H7 (cell line): ENCODE measurements at regions not wholly inside any gene's neighbourhood (a gene's known extent, or its start where the extent isn't known, plus 50 kb on each side); places are given as distances from the start of the nearest gene placed in this dataset.

ENCODE experiments used
- DNase-seq: peaks from one replicate; pipeline ENCODE4 v3.0.0; 2012
- H3K27me3 ChIP-seq: 2 replicates; pipeline ENCODE4 v1.6.0; 2011; ENCODE audit warnings: mild to moderate bottlenecking, low read length; ENCODE audit not compliant: control insufficient read depth, insufficient read depth
- H3K36me3 ChIP-seq: replicated peaks from 2 replicates; pipeline ENCODE4 v1.5.1; 2011; ENCODE audit warnings: low read length; ENCODE audit not compliant: control insufficient read depth, insufficient read depth
- H3K4me3 ChIP-seq: 2 replicates; pipeline ENCODE4 v1.5.1; 2011; ENCODE audit warnings: low read depth, mild to moderate bottlenecking, control low read depth, low read length, moderate library complexity; ENCODE audit not compliant: insufficient read depth

DNA sequence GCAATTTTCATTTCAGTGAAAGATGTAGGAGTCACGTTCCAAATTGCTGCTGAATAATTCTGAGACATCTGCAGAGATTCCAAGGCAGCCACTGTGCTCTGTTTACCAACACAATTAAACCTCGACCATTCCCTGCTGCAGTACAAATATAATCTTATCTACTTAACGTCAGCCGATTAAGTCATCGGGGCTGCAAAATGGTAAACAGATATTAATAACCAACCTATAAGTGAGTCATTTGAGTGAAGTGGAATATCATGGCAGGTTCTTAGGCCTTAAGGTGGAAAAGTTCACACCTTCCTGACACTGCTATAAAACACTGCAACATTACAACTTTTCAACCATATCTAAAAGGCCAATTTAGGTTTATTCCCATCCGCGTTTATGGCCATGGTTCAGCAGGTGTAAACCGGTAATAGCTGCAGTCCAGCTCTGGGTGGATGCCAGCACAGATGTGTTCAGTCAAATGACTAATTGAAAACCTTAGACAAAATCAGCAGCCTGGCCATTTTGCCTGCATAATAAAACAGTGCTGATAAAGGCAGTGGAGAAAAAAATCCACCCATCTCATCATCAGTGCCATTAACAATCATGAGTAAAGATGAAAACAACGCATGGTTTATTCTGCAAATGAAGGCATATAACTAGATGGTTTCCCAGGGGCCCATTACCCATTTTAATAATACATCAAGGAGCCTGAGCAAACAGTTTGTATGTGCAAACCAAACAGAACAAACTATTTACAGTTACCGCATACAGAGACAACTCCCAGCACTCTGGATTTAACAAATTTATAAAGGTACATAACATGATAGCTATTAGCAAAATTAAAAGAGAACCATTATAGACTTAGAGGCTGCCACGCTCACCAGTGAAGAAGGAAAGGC is 202.9 kb upstream of the IRX3 start:
- no peak for DNase-seq
- Histone ChIP-seq H3K36me3 (no peaks in the 10 kb centered on the region), H3K4me3 (no peak overlapping the region), H3K27me3 (no peaks in the 10 kb centered on the region)

DNA sequence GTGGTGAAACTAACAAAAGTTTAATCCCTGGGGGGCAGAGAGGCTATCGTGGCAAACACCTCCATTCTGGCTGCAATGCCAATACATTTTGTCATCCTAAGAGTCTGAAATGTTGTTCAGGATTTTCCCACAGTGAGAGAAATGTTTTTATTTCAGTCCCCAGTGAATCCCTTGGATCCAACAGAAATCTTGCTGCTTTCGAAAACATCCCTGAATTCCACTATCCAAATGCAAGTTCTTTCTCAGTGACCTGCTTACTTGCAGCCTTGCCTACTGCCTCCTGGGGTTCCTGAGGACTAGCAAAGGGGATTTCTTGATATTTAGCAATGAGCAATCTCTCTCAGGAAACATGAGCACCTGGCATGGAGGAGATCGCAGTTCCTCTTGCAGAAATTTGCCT is 202.1 kb upstream of the IRX3 start:
- Histone ChIP-seq H3K27me3 (no peaks in the 10 kb centered on the region), H3K36me3 (no peaks in the 10 kb centered on the region), H3K4me3 (no peak overlapping the region)
- DNase-seq = no peak

DNA sequence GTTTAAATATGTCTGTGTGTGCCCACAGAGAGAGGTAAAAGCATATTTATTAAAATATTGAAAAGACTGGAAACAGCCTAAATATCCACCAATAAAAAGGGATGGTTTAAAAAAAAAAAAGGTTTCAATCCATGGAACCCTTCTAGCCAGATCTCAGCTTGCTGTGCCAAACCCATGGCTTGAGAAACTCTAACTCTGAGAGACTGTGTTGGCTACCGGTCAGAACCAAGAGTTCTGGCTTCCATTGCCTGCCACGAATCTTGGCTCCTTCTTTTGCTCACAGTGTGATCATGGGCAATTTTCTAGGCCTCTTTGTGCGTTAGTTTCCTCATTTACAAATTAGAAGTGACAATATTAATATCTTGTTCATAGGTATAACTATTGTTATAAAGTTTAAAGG is 201.3 kb upstream of the IRX3 start:
- Histone ChIP-seq H3K27me3 (no peaks in the 10 kb centered on the region), H3K4me3 (no peak overlapping the region), H3K36me3 (no peaks in the 10 kb centered on the region)
- no peak for DNase-seq

- no peak overlapping the region for H3K4me3 ChIP-seq
- H3K27me3 ChIP-seq = no peaks in the 10 kb centered on the region
- no peaks in the 10 kb centered on the region for H3K36me3 ChIP-seq
- DNase-seq = no peak
These were observed 198.1 kb upstream of the IRX3 start for GRCh38 chr16:54484700-54485099.

DNA sequence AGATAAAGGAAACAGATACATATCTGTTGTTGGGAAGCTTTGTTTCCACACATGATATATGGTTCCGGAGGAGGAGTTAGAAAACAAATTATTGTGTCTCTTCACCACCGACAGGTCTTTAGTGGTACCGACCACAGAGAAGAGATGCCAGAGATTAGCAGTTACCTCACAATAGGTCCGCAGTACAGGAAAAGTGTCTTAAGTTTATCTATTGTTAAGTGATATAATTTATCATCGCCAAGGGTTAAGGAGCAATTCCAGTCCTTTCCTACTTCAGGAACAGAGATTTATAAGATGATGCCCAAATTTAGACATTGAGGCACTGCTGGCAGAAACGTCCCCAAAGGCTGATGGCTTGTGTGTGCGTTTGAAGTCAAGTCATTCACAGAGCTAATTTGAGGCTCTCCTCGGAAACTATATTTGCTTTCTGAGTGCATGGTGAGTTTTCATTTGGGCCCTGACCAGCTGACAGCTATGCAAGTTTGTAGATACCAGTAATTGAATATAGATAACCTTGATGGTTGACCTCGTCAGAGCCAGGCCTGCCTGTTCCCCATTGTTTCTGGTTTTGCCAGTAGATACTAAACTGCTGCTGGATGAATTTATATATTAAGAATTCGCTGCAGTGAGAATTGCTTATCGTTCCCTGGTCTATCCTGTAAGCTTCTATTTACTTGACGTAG is 196.4 kb upstream of the IRX3 start:
- Histone ChIP-seq H3K36me3 (no peaks in the 10 kb centered on the region), H3K4me3 (no peak overlapping the region), H3K27me3 (no peaks in the 10 kb centered on the region)
- no peak for DNase-seq

DNA sequence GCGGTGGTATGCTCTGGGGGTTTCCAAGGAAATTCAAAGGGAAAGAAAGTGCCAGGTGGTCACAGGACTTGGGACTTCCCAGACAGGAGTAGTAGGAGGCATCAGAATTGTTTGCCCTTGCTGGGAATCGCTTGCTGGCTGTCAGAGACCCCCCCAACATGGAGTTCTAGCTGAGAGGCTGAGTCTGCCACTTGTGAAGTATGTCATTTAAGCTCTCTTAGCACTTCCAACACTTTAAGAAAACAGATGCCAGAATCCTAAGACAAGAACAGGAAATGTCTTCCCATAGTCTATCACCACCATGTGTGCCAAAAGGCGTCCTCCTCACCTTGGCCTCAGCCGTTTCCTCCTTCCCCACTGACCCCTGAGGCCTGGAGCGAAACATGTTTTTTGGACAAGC is 193.8 kb upstream of the IRX3 start:
- Histone ChIP-seq H3K4me3 (no peak overlapping the region), H3K27me3 (no peaks in the 10 kb centered on the region), H3K36me3 (no peaks in the 10 kb centered on the region)
- no peak for DNase-seq

- DNase-seq = no peak
- H3K4me3 ChIP-seq = no peak overlapping the region
- no peaks in the 10 kb centered on the region for H3K27me3 ChIP-seq
- H3K36me3 ChIP-seq = no peaks in the 10 kb centered on the region
These were observed 193.0 kb upstream of the IRX3 start for GRCh38 chr16:54479546-54479945.

DNA sequence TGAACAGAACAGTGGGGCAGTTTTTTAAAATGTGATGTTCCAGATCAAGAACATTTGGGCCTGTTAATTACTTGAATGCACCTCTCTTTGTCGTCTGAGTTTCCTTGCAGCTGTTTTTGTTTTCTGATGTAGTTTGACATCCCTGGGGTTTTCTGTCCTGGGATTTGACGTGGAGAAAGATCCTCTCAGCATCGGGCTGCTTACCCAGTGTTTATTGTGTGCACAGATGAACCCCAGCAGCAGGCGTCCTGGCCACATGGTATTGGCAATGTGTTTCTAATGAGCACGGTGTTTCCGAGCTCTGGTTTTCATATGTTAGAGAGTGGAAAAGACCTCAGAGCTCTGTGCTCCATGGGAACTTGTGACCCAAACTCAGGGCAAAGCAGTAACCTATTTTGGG is 191.1 kb upstream of the IRX3 start:
- Histone ChIP-seq H3K27me3 (no peaks in the 10 kb centered on the region), H3K4me3 (no peak overlapping the region), H3K36me3 (no peaks in the 10 kb centered on the region)
- DNase-seq = no peak

- H3K36me3 ChIP-seq = no peaks in the 10 kb centered on the region
- DNase-seq = no peak
- no peak overlapping the region for H3K4me3 ChIP-seq
- no peaks in the 10 kb centered on the region for H3K27me3 ChIP-seq
These were observed 188.5 kb upstream of the IRX3 start for GRCh38 chr16:54475019-54475601.

- Histone ChIP-seq H3K4me3 (no peak overlapping the region), H3K36me3 (no peaks in the 10 kb centered on the region), H3K27me3 (no peaks in the 10 kb centered on the region)
- DNase-seq = no peak
These were observed 186.8 kb upstream of the IRX3 start for GRCh38 chr16:54473226-54473993.

DNA sequence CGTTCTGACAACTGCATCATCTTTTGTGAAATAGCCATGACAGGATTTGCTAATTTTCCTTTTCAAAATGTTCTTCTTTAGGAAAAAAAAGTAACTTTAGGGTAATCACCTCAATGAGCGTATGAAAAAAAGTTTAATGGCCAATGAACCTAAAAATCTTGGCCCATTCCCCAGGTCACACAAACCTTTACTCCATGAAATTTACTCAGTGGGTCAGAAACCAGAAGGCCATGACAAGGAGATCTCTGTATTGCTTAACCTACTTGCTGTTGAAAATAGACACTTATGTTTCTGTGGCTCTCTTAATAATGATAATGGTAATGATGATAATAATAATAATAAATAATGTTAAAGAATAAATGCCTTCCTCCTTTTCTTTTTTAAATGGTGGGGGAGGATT is 180.8 kb upstream of the IRX3 start:
- Histone ChIP-seq H3K27me3 (no peaks in the 10 kb centered on the region), H3K36me3 (no peaks in the 10 kb centered on the region), H3K4me3 (no peak overlapping the region)
- no peak for DNase-seq

DNA sequence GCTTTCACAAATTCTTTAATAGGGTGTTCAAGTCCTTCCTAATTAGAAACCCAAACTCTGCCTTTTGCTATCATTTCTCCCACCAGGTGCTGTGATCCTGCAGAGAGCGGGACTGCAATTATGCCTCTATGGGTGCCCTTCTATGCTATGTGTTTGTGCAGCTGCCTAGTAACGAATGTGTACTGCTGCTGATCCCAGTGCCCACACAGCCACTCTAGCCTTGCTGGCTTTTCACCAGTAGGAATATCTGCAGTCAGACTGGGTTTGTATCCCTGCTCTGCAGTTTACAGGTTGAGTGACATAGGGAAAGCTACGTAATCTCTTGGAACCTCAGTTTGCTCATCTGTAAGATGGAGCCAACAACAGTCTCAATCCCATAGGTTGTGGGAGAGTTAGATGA is 179.6 kb upstream of the IRX3 start:
- DNase-seq = no peak
- Histone ChIP-seq H3K4me3 (no peak overlapping the region), H3K36me3 (no peaks in the 10 kb centered on the region)

GRCh38 chr16:54465063-54465462 is 178.5 kb upstream of the IRX3 start:
- no peak for DNase-seq
- no peak overlapping the region for H3K4me3 ChIP-seq
- H3K36me3 ChIP-seq = no peaks in the 10 kb centered on the region
- H3K27me3 ChIP-seq = no peaks in the 10 kb centered on the region

More for the DNA sequence above, 179.6 kb upstream of the IRX3 start:
- no peaks in the 10 kb centered on the region for H3K27me3 ChIP-seq

GRCh38 chr16:54462771-54463170 is 176.2 kb upstream of the IRX3 start:
- Histone ChIP-seq H3K4me3 (no peak overlapping the region), H3K27me3 (no peaks in the 10 kb centered on the region), H3K36me3 (no peaks in the 10 kb centered on the region)
- no peak for DNase-seq
